ENCODE measurements at regions not wholly inside any gene's neighbourhood (a gene's known extent, or its start where the extent isn't known, plus 50 kb on each side); places are given as distances from the start of the nearest gene placed in this dataset.

DNA sequence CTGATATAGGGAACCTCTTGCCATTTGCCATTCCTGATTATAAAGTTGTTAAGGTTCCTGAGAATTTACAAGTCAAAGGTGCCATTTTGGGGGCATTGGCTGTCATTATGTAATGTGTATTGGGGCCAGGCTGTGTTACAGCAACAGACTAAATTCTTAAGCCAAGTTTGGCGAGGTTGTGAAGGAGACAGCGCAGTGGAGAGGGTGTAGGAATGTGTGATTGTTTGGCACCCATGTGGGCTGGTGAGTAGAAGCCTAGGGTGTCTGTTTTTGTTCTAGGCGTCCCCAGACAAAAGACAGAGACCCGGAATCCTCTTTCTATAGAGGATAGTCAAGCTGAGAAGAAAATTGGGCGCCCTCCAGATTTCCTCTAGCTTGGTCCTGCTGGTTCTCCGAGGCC, 2535.3 kb downstream of the PCDH7 start:
- TF ChIP-seq ZFP30 (CRISPR knock-in tag; IDR thresholded peaks at IDR 0.05) = no peak
- TF ChIP-seq ZFP3 (CRISPR knock-in tag; IDR thresholded peaks at IDR 0.05) = no peak
- no peak for TF ChIP-seq BACH2 (CRISPR knock-in tag; IDR thresholded peaks at IDR 0.05; ENCODE audit: borderline replicate concordance)
- TF ChIP-seq, protein P1, sequence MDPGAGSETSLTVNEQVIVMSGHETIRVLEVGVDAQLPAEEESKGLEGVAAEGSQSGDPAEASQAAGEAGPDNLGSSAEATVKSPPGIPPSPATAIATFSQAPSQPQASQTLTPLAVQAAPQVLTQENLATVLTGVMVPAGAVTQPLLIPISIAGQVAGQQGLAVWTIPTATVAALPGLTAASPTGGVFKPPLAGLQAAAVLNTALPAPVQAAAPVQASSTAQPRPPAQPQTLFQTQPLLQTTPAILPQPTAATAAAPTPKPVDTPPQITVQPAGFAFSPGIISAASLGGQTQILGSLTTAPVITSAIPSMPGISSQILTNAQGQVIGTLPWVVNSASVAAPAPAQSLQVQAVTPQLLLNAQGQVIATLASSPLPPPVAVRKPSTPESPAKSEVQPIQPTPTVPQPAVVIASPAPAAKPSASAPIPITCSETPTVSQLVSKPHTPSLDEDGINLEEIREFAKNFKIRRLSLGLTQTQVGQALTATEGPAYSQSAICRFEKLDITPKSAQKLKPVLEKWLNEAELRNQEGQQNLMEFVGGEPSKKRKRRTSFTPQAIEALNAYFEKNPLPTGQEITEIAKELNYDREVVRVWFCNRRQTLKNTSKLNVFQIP (CRISPR knock-in tag; IDR thresholded peaks at IDR 0.05; ENCODE audit: borderline replicate concordance, low read depth) = no peak
- TF ChIP-seq TOX (CRISPR knock-in tag; IDR thresholded peaks at IDR 0.05; ENCODE audit: borderline replicate concordance) = no peak
- TF ChIP-seq ESRRG (CRISPR knock-in tag; IDR thresholded peaks at IDR 0.05) = no peak
- no peak for TF ChIP-seq ZNF565 (CRISPR knock-in tag; conservative IDR thresholded peaks at IDR 0.05; ENCODE audit: low read depth)
- TF ChIP-seq ISL1 (CRISPR knock-in tag; IDR thresholded peaks at IDR 0.05) = no peak
- TF ChIP-seq, protein P2, sequence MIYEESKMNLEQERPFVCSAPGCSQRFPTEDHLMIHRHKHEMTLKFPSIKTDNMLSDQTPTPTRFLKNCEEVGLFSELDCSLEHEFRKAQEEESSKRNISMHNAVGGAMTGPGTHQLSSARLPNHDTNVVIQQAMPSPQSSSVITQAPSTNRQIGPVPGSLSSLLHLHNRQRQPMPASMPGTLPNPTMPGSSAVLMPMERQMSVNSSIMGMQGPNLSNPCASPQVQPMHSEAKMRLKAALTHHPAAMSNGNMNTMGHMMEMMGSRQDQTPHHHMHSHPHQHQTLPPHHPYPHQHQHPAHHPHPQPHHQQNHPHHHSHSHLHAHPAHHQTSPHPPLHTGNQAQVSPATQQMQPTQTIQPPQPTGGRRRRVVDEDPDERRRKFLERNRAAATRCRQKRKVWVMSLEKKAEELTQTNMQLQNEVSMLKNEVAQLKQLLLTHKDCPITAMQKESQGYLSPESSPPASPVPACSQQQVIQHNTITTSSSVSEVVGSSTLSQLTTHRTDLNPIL (CRISPR knock-in tag; IDR thresholded peaks at IDR 0.05; ENCODE audit: low read depth) = no peak
- TF ChIP-seq, protein P3, sequence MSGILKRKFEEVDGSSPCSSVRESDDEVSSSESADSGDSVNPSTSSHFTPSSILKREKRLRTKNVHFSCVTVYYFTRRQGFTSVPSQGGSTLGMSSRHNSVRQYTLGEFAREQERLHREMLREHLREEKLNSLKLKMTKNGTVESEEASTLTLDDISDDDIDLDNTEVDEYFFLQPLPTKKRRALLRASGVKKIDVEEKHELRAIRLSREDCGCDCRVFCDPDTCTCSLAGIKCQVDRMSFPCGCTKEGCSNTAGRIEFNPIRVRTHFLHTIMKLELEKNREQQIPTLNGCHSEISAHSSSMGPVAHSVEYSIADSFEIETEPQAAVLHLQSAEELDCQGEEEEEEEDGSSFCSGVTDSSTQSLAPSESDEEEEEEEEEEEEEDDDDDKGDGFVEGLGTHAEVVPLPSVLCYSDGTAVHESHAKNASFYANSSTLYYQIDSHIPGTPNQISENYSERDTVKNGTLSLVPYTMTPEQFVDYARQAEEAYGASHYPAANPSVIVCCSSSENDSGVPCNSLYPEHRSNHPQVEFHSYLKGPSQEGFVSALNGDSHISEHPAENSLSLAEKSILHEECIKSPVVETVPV (CRISPR knock-in tag; IDR thresholded peaks at IDR 0.05) = no peak
- TF ChIP-seq, protein P4, sequence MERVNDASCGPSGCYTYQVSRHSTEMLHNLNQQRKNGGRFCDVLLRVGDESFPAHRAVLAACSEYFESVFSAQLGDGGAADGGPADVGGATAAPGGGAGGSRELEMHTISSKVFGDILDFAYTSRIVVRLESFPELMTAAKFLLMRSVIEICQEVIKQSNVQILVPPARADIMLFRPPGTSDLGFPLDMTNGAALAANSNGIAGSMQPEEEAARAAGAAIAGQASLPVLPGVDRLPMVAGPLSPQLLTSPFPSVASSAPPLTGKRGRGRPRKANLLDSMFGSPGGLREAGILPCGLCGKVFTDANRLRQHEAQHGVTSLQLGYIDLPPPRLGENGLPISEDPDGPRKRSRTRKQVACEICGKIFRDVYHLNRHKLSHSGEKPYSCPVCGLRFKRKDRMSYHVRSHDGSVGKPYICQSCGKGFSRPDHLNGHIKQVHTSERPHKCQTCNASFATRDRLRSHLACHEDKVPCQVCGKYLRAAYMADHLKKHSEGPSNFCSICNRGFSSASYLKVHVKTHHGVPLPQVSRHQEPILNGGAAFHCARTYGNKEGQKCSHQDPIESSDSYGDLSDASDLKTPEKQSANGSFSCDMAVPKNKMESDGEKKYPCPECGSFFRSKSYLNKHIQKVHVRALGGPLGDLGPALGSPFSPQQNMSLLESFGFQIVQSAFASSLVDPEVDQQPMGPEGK (CRISPR knock-in tag; IDR thresholded peaks at IDR 0.05; ENCODE audit: borderline replicate concordance) = no peak
- no peak for TF ChIP-seq RARB (CRISPR knock-in tag; IDR thresholded peaks at IDR 0.05)

Measured in SK-N-SH treated with all-trans-retinoic acid at 6 μM for 48 hours (cell line).